GM19324 (cell line): ENCODE measurements at regions not wholly inside any gene's neighbourhood (a gene's known extent, or its start where the extent isn't known, plus 50 kb on each side); places are given as distances from the start of the nearest gene placed in this dataset.

ENCODE experiments used
- ATAC-seq: cut with Tn5 transposase; IDR thresholded peaks from one replicate; pipeline ENCODE4 v1.9.1; 2021; ENCODE audit warnings: mild to moderate bottlenecking, moderate library complexity; ENCODE audit not compliant: unreplicated experiment, low FRiP score

- no peak for ATAC-seq
These were observed 424.2 kb downstream of the ETNK1 start for GRCh38 chr12:23049180-23049579.

- ATAC-seq, result no peak
These were observed 430.0 kb downstream of the ETNK1 start for GRCh38 chr12:23055004-23055403.

GRCh38 chr12:23057571-23057970 is 432.6 kb downstream of the ETNK1 start:
- ATAC-seq, result no peak

- no peak for ATAC-seq
These were observed 435.2 kb downstream of the ETNK1 start for GRCh38 chr12:23060161-23060560.

- no peak for ATAC-seq
These were observed 438.2 kb downstream of the ETNK1 start for GRCh38 chr12:23063206-23063605.

- ATAC-seq, result no peak
These were observed 441.1 kb downstream of the ETNK1 start for GRCh38 chr12:23066095-23066494.

- no peak for ATAC-seq
These were observed 458.3 kb downstream of the ETNK1 start for GRCh38 chr12:23083267-23083666.

GRCh38 chr12:23084236-23084995 is 459.4 kb downstream of the ETNK1 start:
- no peak for ATAC-seq

- no peak for ATAC-seq
These were observed 463.6 kb downstream of the ETNK1 start for GRCh38 chr12:23088594-23088993.

- no peak for ATAC-seq
These were observed 468.5 kb downstream of the ETNK1 start for GRCh38 chr12:23093488-23093887.

GRCh38 chr12:23096321-23096720 is 471.4 kb downstream of the ETNK1 start:
- ATAC-seq, result no peak

- no peak for ATAC-seq
These were observed 473.1 kb downstream of the ETNK1 start for GRCh38 chr12:23098110-23098509.

- no peak for ATAC-seq
These were observed 473.5 kb downstream of the ETNK1 start for GRCh38 chr12:23098517-23098916.

- ATAC-seq, result no peak
These were observed 474.1 kb downstream of the ETNK1 start for GRCh38 chr12:23099104-23099503.

GRCh38 chr12:23099604-23100003 is 474.6 kb downstream of the ETNK1 start:
- no peak for ATAC-seq

GRCh38 chr12:23108957-23109356 is 484.0 kb downstream of the ETNK1 start:
- no peak for ATAC-seq

GRCh38 chr12:23113781-23114180 is 488.8 kb downstream of the ETNK1 start:
- ATAC-seq, result no peak

- no peak for ATAC-seq
These were observed 491.0 kb downstream of the ETNK1 start for GRCh38 chr12:23115984-23116383.

GRCh38 chr12:23126794-23127193 is 501.8 kb downstream of the ETNK1 start:
- no peak for ATAC-seq

- ATAC-seq, result no peak
These were observed 502.7 kb downstream of the ETNK1 start for GRCh38 chr12:23127701-23128100.

GRCh38 chr12:23128462-23128861 is 503.5 kb downstream of the ETNK1 start:
- no peak for ATAC-seq

GRCh38 chr12:23132357-23132756 is 507.4 kb downstream of the ETNK1 start:
- ATAC-seq, result no peak

- ATAC-seq, result no peak
These were observed 508.5 kb downstream of the ETNK1 start for GRCh38 chr12:23133471-23133870.
